ENCODE measurements at regions not wholly inside any gene's neighbourhood (a gene's known extent, or its start where the extent isn't known, plus 50 kb on each side); places are given as distances from the start of the nearest gene placed in this dataset.
A peak's percentile ranks its signal among the peaks of the same experiment; 100 is the strongest.

DNA sequence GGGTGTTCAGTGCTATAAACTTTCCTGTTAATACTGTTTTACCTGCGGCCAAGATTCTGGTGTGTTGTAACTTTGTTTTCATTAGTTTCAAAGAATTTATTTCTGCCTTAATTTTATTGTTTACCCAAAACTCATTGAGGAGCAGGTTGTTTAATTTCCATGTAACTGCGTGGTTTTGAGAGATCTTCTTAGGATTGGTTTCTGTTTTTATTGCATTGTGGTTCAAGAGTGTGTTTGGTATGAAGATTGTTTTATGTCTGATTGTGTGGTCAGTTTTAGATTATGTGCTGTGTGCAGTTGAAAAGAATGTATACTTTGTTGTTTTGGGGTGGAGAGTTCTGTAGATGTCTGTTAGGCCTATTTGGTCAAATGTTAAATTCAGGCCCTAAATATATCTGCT, 133.5 kb upstream of the GALNT15 start:
- Histone ChIP-seq H3K36me3 (ENCODE audit: control insufficient read depth, insufficient read depth, low read length) (no peaks in the 10 kb centered on the region), H3K27ac (ENCODE audit: low read depth, low read length) (no peak overlapping the region), H3K4me3 (ENCODE audit: low read length) (no peak overlapping the region), H3K4me1 (ENCODE audit: control insufficient read depth, insufficient read depth, low read length) (no peaks in the 10 kb centered on the region), H3K27me3 (ENCODE audit: control insufficient read depth, insufficient read depth, low read length, poor library complexity, severe bottlenecking) (peaks cover 4% of the 10 kb centered on the region), H3K9ac (ENCODE audit: extremely low read depth, low read length, poor library complexity, severe bottlenecking) (no peak overlapping the region), H3K9me3 (ENCODE audit: control insufficient read depth, low read length) (peaks cover 7% of the 10 kb centered on the region)
- Mint-ChIP-seq H3K4me3 (no peak overlapping the region), H3K27me3 (ENCODE audit: insufficient read depth) (peaks cover 4% of the 10 kb centered on the region), H3K27ac (no peak overlapping the region), H3K9me3 (peaks cover 3% of the 10 kb centered on the region), H3K4me1 (no peaks in the 10 kb centered on the region), H3K36me3 (ENCODE audit: low read depth) (no peaks in the 10 kb centered on the region)
- WGBS, 2 experiments (ENCODE audit: insufficient coverage in 1 of 2, insufficient read length in 1 of 2) = 86 to 90% methylated on average over 1 to 2 of the region's 2 CpGs
- DNase-seq = no peak
- TF ChIP-seq, protein P1, sequence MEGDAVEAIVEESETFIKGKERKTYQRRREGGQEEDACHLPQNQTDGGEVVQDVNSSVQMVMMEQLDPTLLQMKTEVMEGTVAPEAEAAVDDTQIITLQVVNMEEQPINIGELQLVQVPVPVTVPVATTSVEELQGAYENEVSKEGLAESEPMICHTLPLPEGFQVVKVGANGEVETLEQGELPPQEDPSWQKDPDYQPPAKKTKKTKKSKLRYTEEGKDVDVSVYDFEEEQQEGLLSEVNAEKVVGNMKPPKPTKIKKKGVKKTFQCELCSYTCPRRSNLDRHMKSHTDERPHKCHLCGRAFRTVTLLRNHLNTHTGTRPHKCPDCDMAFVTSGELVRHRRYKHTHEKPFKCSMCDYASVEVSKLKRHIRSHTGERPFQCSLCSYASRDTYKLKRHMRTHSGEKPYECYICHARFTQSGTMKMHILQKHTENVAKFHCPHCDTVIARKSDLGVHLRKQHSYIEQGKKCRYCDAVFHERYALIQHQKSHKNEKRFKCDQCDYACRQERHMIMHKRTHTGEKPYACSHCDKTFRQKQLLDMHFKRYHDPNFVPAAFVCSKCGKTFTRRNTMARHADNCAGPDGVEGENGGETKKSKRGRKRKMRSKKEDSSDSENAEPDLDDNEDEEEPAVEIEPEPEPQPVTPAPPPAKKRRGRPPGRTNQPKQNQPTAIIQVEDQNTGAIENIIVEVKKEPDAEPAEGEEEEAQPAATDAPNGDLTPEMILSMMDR (conservative IDR thresholded peaks at IDR 0.05) = no peak

GRCh38 chr3:16048435-16049318, 125.8 kb upstream of the GALNT15 start:
- 28 to 37% methylated on average over 4 to 5 of the region's 5 CpGs for WGBS, 2 experiments (ENCODE audit: insufficient coverage in 1 of 2, insufficient read length in 1 of 2)
- Histone ChIP-seq H3K9me3 (ENCODE audit: control insufficient read depth, low read length) (no peaks in the 10 kb centered on the region), H3K27me3 (ENCODE audit: control insufficient read depth, insufficient read depth, low read length, poor library complexity, severe bottlenecking) (no peaks in the 10 kb centered on the region), H3K27ac (ENCODE audit: low read depth, low read length) (no peak overlapping the region), H3K4me3 (ENCODE audit: low read length) (no peak overlapping the region), H3K36me3 (ENCODE audit: control insufficient read depth, insufficient read depth, low read length) (no peaks in the 10 kb centered on the region), H3K9ac (ENCODE audit: extremely low read depth, low read length, poor library complexity, severe bottlenecking) (no peak overlapping the region), H3K4me1 (ENCODE audit: control insufficient read depth, insufficient read depth, low read length) (no peaks in the 10 kb centered on the region)
- H3K9me3 Mint-ChIP-seq = no peaks in the 10 kb centered on the region
- no peaks in the 10 kb centered on the region for H3K36me3 Mint-ChIP-seq (ENCODE audit: low read depth)
- TF ChIP-seq, protein P1 (conservative IDR thresholded peaks at IDR 0.05) = peak; percentile 89
- DNase-seq = peak; percentile 62
- H3K4me1 Mint-ChIP-seq = peaks cover 4% of the 10 kb centered on the region
- H3K4me3 Mint-ChIP-seq = no peak overlapping the region
- peaks cover under 1% of the 10 kb centered on the region for H3K27me3 Mint-ChIP-seq (ENCODE audit: insufficient read depth)
- no peak overlapping the region for H3K27ac Mint-ChIP-seq

DNA sequence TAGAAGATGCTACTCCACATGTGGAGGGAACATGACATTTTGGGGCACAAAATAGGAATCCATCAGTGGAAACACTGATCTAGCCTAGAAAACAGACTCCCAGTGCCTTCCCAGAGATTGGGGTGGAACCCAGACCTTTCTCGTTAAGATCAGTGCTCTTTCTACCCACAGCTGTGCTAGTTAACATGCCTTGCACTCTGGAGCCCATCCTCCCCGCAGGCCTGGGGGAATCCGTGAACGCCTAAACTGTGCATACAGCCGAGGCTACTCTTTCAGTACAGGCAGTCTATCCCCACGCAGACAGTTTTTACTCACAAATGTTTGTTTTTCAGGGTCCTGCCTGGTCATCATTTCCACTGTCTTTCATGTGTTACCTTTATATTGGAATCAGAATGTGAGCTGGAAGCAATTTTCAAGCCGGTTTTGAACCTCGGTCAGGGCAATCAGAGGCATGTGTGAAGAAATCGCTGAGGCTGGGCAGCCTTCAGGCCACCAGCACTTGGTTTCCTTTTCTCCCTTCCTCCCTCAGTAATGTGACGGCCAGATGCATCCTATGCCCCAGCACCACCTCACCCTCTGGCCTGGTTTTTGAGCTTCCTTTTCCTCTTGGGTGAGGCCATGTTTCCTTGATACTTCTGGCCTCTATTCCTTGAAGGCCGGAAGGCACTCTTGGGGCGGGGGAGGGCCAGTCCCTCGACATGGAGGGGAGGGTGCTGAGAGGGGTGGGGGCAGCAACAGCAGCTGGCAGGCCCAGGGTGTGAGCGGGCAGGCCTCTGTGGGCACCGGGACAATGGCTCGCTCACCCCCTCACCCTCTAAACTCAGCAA, 123.6 kb upstream of the GALNT15 start:
- Histone ChIP-seq H3K27ac (ENCODE audit: low read depth, low read length) (no peak overlapping the region), H3K27me3 (ENCODE audit: control insufficient read depth, insufficient read depth, low read length, poor library complexity, severe bottlenecking) (no peaks in the 10 kb centered on the region), H3K9ac (ENCODE audit: extremely low read depth, low read length, poor library complexity, severe bottlenecking) (no peak overlapping the region), H3K9me3 (ENCODE audit: control insufficient read depth, low read length) (no peaks in the 10 kb centered on the region), H3K4me1 (ENCODE audit: control insufficient read depth, insufficient read depth, low read length) (no peaks in the 10 kb centered on the region), H3K4me3 (ENCODE audit: low read length) (no peak overlapping the region), H3K36me3 (ENCODE audit: control insufficient read depth, insufficient read depth, low read length) (no peaks in the 10 kb centered on the region)
- Mint-ChIP-seq H3K27me3 (ENCODE audit: insufficient read depth) (no peaks in the 10 kb centered on the region), H3K9me3 (no peaks in the 10 kb centered on the region), H3K36me3 (ENCODE audit: low read depth) (no peaks in the 10 kb centered on the region), H3K4me1 (peaks cover 4% of the 10 kb centered on the region), H3K4me3 (no peak overlapping the region), H3K27ac (no peak overlapping the region)
- 90 to 91% methylated on average over 10 to 16 of the region's 16 CpGs for WGBS, 2 experiments (ENCODE audit: insufficient coverage in 1 of 2, insufficient read length in 1 of 2)
- TF ChIP-seq, protein P1 (conservative IDR thresholded peaks at IDR 0.05) = no peak
- no peak for DNase-seq

Data from endodermal cell (in vitro differentiated cells).